Lung (tissue), 11 donors: ENCODE measurements at regions not wholly inside any gene's neighbourhood (a gene's known extent, or its start where the extent isn't known, plus 50 kb on each side); places are given as distances from the start of the nearest gene placed in this dataset.

Experiments used
- ATAC-seq: fragments of 200-7000 bp; cut with Tn5 transposase; one replicate; pipeline ENCODE4 v1.9.1; 2020; ENCODE audit warnings: moderate number of reproducible peaks; ENCODE audit not compliant: insufficient read depth, low FRiP score
- DNase-seq, 3 donors: peaks; one replicate each; pipeline ENCODE4 v3.0.0-alpha.2; 2013 to 2017
- H3K27ac ChIP-seq, 2 donors: one replicate each; pipeline ENCODE4 v1.5.1; 2013; ENCODE audit warnings: mild to moderate bottlenecking in 2 of 2, moderate library complexity in 2 of 2, control low read depth in 1 of 2, inconsistent platforms in 1 of 2, low read depth in 1 of 2, low read length in 1 of 2
- H3K27me3 ChIP-seq, 3 donors: one replicate each; pipeline ENCODE4 v1.5.1; 2013; ENCODE audit warnings: low read length in 2 of 3; ENCODE audit not compliant: control insufficient read depth in 3 of 3, insufficient read depth in 3 of 3
- H3K36me3 ChIP-seq, 4 donors: one replicate each; pipeline ENCODE4 v1.5.1; 2013; ENCODE audit warnings: low read length in 4 of 4, mild to moderate bottlenecking in 1 of 4, moderate library complexity in 1 of 4; ENCODE audit not compliant: control insufficient read depth in 4 of 4, insufficient read depth in 4 of 4
- H3K4me1 ChIP-seq, 5 donors: one replicate each; pipeline ENCODE4 v1.5.1; 2013; ENCODE audit warnings: low read length in 5 of 5, mild to moderate bottlenecking in 2 of 5, moderate library complexity in 1 of 5; ENCODE audit not compliant: control insufficient read depth in 5 of 5, insufficient read depth in 5 of 5
- H3K4me3 ChIP-seq: one replicate; pipeline ENCODE4 v1.5.1; 2013; ENCODE audit warnings: mild to moderate bottlenecking, control low read depth, moderate library complexity
- H3K9ac ChIP-seq, 2 donors: one replicate each; pipeline ENCODE4 v1.5.1; 2013; ENCODE audit warnings: low read length in 2 of 2, control low read depth in 1 of 2; ENCODE audit not compliant: insufficient read depth in 1 of 2
- H3K9me3 ChIP-seq, 4 donors: one replicate each; pipeline ENCODE4 v1.5.1; 2013; ENCODE audit warnings: low read length in 3 of 4, mild to moderate bottlenecking in 1 of 4, moderate library complexity in 1 of 4; ENCODE audit not compliant: control insufficient read depth in 4 of 4, insufficient read depth in 3 of 4
- CTCF ChIP-seq: IDR thresholded peaks from 2 replicates; pipeline ENCODE4 v1.5.1; 2012; ENCODE audit warnings: mild to moderate bottlenecking; ENCODE audit errors: control extremely low read depth, extremely low read depth
- WGBS, 2 donors: extraction: QIAGEN DNeasy Blood & Tissue Kit; methylation state at CpG; one replicate each; pipeline ENCODE4 v1.1.7; 2013; 5-methylcytosine and 5-hydroxymethylcytosine counted together
- donor health status: control.
- donor health status: control.
- donor health status: Bipolar disorder and iron deficiency.
- donor health status: healthy.
- donor health status: DM: yes; HTN: yes; CAD: no.

- Histone ChIP-seq H3K27me3 (peaks cover 0 to 3% (median 0%) of the 10 kb centered on the region in 3 donors), H3K9me3 (no peaks in the 10 kb centered on the region), H3K4me3 (no peak overlapping the region), H3K9ac (no peak overlapping the region), H3K36me3 (no peaks in the 10 kb centered on the region), H3K27ac (no peak overlapping the region), H3K4me1 (peaks cover 0 to 6% (median 0%) of the 10 kb centered on the region in 5 donors)
- DNase-seq (no peak), ATAC-seq (no peak)
- 33 to 70% methylated on average over 2 of the region's 2 CpGs for WGBS, 2 donors
- TF ChIP-seq CTCF: no peak
These were observed 123.1 kb upstream of the HDAC4 start for GRCh38 chr2:239523954-239524330.

- Histone ChIP-seq H3K9me3 (no peaks in the 10 kb centered on the region), H3K4me1 (peaks cover 0 to 7% (median 0%) of the 10 kb centered on the region in 5 donors), H3K4me3 (no peak overlapping the region), H3K9ac (no peak overlapping the region), H3K27ac (no peak overlapping the region), H3K36me3 (no peaks in the 10 kb centered on the region), H3K27me3 (peaks cover 0 to 3% (median 0%) of the 10 kb centered on the region in 3 donors)
- DNase-seq (no peak), ATAC-seq (no peak)
- 76 to 80% methylated on average over 15 of the region's 15 CpGs for WGBS, 2 donors
- TF ChIP-seq CTCF: no peak
These were observed 122.5 kb upstream of the HDAC4 start for GRCh38 chr2:239523147-239523953.

GRCh38 chr2:239522740-239523119, 121.9 kb upstream of the HDAC4 start:
- H3K36me3 ChIP-seq: no peaks in the 10 kb centered on the region
- no peak for TF ChIP-seq CTCF
- H3K4me1 ChIP-seq: peaks cover 0 to 7% (median 0%) of the 10 kb centered on the region in 5 donors
- no peak for DNase-seq
- no peaks in the 10 kb centered on the region for H3K9me3 ChIP-seq
- 85 to 88% methylated on average over 12 of the region's 12 CpGs for WGBS, 2 donors
- no peak for ATAC-seq
- H3K9ac ChIP-seq: no peak overlapping the region
- H3K27me3 ChIP-seq: peaks cover 0 to 3% (median 0%) of the 10 kb centered on the region in 3 donors
- H3K4me3 ChIP-seq: no peak overlapping the region
- no peak overlapping the region for H3K27ac ChIP-seq
